HepG2 (cell line): ENCODE measurements at regions not wholly inside any gene's neighbourhood (a gene's known extent, or its start where the extent isn't known, plus 50 kb on each side); places are given as distances from the start of the nearest gene placed in this dataset.
A peak's percentile ranks its signal among the peaks of the same experiment; 100 is the strongest.

Source experiments
- CBX5 ChIP-seq: sonication (generic); formaldehyde crosslinking; IDR thresholded peaks from 2 replicates; pipeline ENCODE4 v1.4.0; 2020; ENCODE audit warnings: missing genetic modification reagents, borderline replicate concordance
- EHMT2 ChIP-seq: fragments of 200-600 bp; sonication (generic); IDR thresholded peaks from 2 replicates; pipeline ENCODE4 v1.7.0; 2017; ENCODE audit warnings: antibody characterized with exemption, low read depth, low read length, borderline replicate concordance
- ESRRA ChIP-seq: sonication (generic); formaldehyde crosslinking; IDR thresholded peaks from 2 replicates; pipeline ENCODE4 v1.5.1; 2020; ENCODE audit warnings: mild to moderate bottlenecking, low read depth, missing genetic modification reagents
- HNF4G ChIP-seq, 2 experiments: sonication (generic) in 1 of 2; formaldehyde crosslinking in 1 of 2; IDR thresholded peaks; 2 replicates each; pipeline versions ENCODE4 v1.4.0 to v1.6.1; 2011 to 2020; ENCODE audit warnings: borderline replicate concordance in 2 of 2, low read depth in 2 of 2, mild to moderate bottlenecking in 2 of 2, low read length in 1 of 2, missing genetic modification reagents in 1 of 2, moderate library complexity in 1 of 2
- HOXA3 ChIP-seq: sonication (generic); formaldehyde crosslinking; IDR thresholded peaks from 2 replicates; pipeline ENCODE4 v1.5.0; 2020; ENCODE audit warnings: missing genetic modification reagents
- KDM3A ChIP-seq: IDR thresholded peaks from 2 replicates; pipeline ENCODE4 v1.6.1; 2018; ENCODE audit warnings: low read depth, missing compliant biosample characterization
- NAIF1 ChIP-seq: sonication (generic); formaldehyde crosslinking; IDR thresholded peaks from 2 replicates; pipeline ENCODE4 v1.5.0; 2020; ENCODE audit warnings: mild to moderate bottlenecking, missing genetic modification reagents, borderline replicate concordance
- NFIB ChIP-seq: sonication (generic); formaldehyde crosslinking; IDR thresholded peaks from 2 replicates; pipeline ENCODE4 v1.9.0; 2021; ENCODE audit warnings: missing genetic modification reagents, mild to moderate bottlenecking, borderline replicate concordance
- NR2F1 ChIP-seq, 2 experiments: fragments of 450-650 bp in 1 of 2; formaldehyde crosslinking in 1 of 2; IDR thresholded peaks; 2 replicates each; pipeline versions ENCODE4 v1.5.0 to v1.6.1; 2016 to 2020; ENCODE audit warnings: mild to moderate bottlenecking in 1 of 2, missing compliant biosample characterization in 1 of 2, missing genetic modification reagents in 1 of 2, moderate library complexity in 1 of 2
- REL ChIP-seq: sonication (generic); formaldehyde crosslinking; conservative IDR thresholded peaks from 2 replicates; pipeline ENCODE4 v1.8.0; 2022; ENCODE audit warnings: mild to moderate bottlenecking, missing genetic modification reagents, moderate library complexity
- SCMH1 ChIP-seq: sonication (generic); formaldehyde crosslinking; IDR thresholded peaks from 2 replicates; pipeline ENCODE4 v1.9.0; 2021; ENCODE audit warnings: missing genetic modification reagents, mild to moderate bottlenecking, borderline replicate concordance
- SIX1 ChIP-seq: sonication (generic); formaldehyde crosslinking; IDR thresholded peaks from 2 replicates; pipeline ENCODE4 v1.4.0; 2020; ENCODE audit warnings: missing genetic modification reagents, borderline replicate concordance
- TBX2 ChIP-seq: sonication (generic); formaldehyde crosslinking; IDR thresholded peaks from 2 replicates; pipeline ENCODE4 v1.5.0; 2020; ENCODE audit warnings: missing genetic modification reagents, mild to moderate bottlenecking, borderline replicate concordance
- ZBTB21 ChIP-seq: sonication (generic); formaldehyde crosslinking; IDR thresholded peaks from 2 replicates; pipeline ENCODE4 v1.4.0; 2020; ENCODE audit warnings: missing genetic modification reagents
- ZFY ChIP-seq: sonication (generic); formaldehyde crosslinking; IDR thresholded peaks from 2 replicates; pipeline ENCODE4 v1.4.0; 2020; ENCODE audit warnings: missing genetic modification reagents
- ZMAT3 ChIP-seq: sonication (generic); formaldehyde crosslinking; conservative IDR thresholded peaks from 2 replicates; pipeline ENCODE4 v1.7.0; 2021; ENCODE audit warnings: missing genetic modification reagents
- ZNF343 ChIP-seq: sonication (generic); formaldehyde crosslinking; IDR thresholded peaks from 2 replicates; pipeline ENCODE4 v1.4.0; 2020; ENCODE audit warnings: mild to moderate bottlenecking, missing genetic modification reagents
- ZNF547 ChIP-seq: sonication (generic); formaldehyde crosslinking; IDR thresholded peaks from 2 replicates; pipeline ENCODE4 v1.5.1; 2020; ENCODE audit warnings: mild to moderate bottlenecking, missing genetic modification reagents
- ZNF737 ChIP-seq: sonication (generic); formaldehyde crosslinking; IDR thresholded peaks from 2 replicates; pipeline ENCODE4 v1.5.0; 2020; ENCODE audit warnings: missing genetic modification reagents, mild to moderate bottlenecking, borderline replicate concordance
- ZNF850 ChIP-seq: sonication (generic); formaldehyde crosslinking; conservative IDR thresholded peaks from 2 replicates; pipeline ENCODE4 v1.9.0; 2021; ENCODE audit warnings: mild to moderate bottlenecking, missing genetic modification reagents
- TF ChIP-seq, protein P1 (sequence below): sonication (generic); formaldehyde crosslinking; IDR thresholded peaks from 2 replicates; pipeline ENCODE4 v1.5.0; 2020; ENCODE audit warnings: missing genetic modification reagents, mild to moderate bottlenecking, borderline replicate concordance
- TF ChIP-seq, protein P2 (sequence below): IDR thresholded peaks from 2 replicates; pipeline ENCODE4 v1.6.1; 2016; ENCODE audit warnings: missing biosample characterization, missing genetic modification reagents, low read depth
- TF ChIP-seq, protein P3 (sequence below): IDR thresholded peaks from 2 replicates; pipeline ENCODE4 v1.6.1; 2016; ENCODE audit warnings: low read depth, control low read depth
- TF ChIP-seq, protein P4 (sequence below): IDR thresholded peaks from 2 replicates; pipeline ENCODE4 v1.6.1; 2018; ENCODE audit warnings: missing genetic modification reagents, mild to moderate bottlenecking, missing compliant biosample characterization

DNA sequence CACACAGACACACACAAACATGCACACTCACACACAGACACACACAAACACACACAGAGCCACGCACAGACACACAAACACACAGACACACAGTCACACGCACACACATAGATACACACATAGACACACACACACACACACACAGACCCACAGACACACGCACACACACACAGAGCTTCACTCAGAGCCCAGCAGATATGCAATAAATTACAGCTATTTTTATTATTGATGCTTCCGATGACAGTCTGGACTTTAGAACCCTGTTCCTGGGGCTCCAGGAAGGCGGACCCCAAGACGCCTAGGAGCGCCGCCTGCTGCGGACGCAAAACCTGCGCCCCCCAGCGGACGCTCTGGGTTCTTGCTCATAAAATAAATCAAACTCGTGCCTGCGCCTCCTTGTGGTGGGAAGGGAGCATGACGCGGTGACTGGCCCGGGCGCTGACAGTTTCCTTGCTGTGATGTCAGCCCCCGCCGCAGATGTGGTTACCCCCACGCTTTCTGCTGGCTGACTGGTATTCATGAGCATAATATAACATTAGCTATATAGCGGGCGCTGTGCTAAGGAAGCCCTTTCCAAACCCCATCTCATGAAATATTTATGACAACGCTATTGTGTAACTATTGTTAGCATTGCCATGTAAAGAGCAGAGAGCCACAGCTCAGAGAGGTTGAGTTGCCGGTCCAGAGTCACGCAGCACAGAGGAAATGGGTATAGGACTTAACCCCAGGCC is 64.4 kb upstream of the TM9SF2 start (continued):
- TF ChIP-seq, protein P1, sequence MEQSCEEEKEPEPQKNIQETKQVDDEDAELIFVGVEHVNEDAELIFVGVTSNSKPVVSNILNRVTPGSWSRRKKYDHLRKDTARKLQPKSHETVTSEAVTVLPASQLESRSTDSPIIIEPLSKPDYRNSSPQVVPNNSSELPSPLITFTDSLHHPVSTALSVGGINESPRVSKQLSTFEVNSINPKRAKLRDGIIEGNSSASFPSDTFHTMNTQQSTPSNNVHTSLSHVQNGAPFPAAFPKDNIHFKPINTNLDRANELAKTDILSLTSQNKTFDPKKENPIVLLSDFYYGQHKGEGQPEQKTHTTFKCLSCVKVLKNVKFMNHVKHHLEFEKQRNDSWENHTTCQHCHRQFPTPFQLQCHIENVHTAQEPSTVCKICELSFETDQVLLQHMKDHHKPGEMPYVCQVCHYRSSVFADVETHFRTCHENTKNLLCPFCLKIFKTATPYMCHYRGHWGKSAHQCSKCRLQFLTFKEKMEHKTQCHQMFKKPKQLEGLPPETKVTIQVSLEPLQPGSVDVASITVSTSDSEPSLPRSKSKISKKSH (CRISPR knock-in tag) = peak; percentile 52; the same call in 1 of the 2 replicates
- no peak for TF ChIP-seq ZBTB21 (CRISPR knock-in tag)
- TF ChIP-seq TBX2 (CRISPR knock-in tag) = peak; percentile 54; the same call in 1 of the 2 replicates
- no peak for TF ChIP-seq REL
- no peak for TF ChIP-seq ZNF737 (CRISPR knock-in tag)
- TF ChIP-seq SIX1 (CRISPR knock-in tag) = no peak
- TF ChIP-seq ZFY (CRISPR knock-in tag) = no peak
- no peak for TF ChIP-seq ZNF850 (CRISPR knock-in tag)
- TF ChIP-seq, protein P2, sequence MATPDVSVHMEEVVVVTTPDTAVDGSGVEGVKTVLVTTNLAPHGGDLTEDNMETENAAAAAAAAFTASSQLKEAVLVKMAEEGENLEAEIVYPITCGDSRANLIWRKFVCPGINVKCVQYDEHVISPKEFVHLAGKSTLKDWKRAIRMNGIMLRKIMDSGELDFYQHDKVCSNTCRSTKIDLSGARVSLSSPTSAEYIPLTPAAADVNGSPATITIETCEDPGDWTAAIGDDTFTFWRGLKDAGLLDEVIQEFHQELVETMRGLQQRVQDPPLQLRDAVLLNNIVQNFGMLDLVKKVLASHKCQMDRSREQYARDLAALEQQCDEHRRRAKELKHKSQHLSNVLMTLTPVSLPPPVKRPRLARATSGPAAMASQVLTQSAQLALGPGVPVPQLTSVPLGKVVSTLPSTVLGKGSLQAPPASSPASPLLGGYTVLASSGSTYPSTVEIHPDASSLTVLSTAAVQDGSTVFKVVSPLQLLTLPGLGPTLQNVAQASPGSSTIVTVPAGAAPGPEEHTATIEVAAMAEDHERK (CRISPR knock-in tag) = no peak
- TF ChIP-seq, protein P3, sequence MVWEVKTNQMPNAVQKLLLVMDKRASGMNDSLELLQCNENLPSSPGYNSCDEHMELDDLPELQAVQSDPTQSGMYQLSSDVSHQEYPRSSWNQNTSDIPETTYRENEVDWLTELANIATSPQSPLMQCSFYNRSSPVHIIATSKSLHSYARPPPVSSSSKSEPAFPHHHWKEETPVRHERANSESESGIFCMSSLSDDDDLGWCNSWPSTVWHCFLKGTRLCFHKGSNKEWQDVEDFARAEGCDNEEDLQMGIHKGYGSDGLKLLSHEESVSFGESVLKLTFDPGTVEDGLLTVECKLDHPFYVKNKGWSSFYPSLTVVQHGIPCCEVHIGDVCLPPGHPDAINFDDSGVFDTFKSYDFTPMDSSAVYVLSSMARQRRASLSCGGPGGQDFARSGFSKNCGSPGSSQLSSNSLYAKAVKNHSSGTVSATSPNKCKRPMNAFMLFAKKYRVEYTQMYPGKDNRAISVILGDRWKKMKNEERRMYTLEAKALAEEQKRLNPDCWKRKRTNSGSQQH (CRISPR knock-in tag) = no peak
- peak; percentile 60; the same call in 1 of the 2 replicates for TF ChIP-seq HOXA3 (CRISPR knock-in tag)
- TF ChIP-seq NR2F1 (CRISPR knock-in tag; IDR thresholded peaks at IDR 0.05) = no peak
- no peak for TF ChIP-seq ZNF343 (CRISPR knock-in tag)
- TF ChIP-seq CBX5 (CRISPR knock-in tag) = no peak
- no peak for TF ChIP-seq SCMH1 (CRISPR knock-in tag)
- no peak for TF ChIP-seq EHMT2
- no peak for TF ChIP-seq ESRRA
- TF ChIP-seq NAIF1 (CRISPR knock-in tag) = no peak
- no peak for TF ChIP-seq KDM3A
- TF ChIP-seq HNF4G (IDR thresholded peaks at IDR 0.05; ENCODE audit: borderline replicate concordance, low read depth, low read length) = no peak
- no peak for TF ChIP-seq HNF4G (CRISPR knock-in tag; IDR thresholded peaks at IDR 0.05; ENCODE audit: borderline replicate concordance, low read depth)
- TF ChIP-seq, protein P4, sequence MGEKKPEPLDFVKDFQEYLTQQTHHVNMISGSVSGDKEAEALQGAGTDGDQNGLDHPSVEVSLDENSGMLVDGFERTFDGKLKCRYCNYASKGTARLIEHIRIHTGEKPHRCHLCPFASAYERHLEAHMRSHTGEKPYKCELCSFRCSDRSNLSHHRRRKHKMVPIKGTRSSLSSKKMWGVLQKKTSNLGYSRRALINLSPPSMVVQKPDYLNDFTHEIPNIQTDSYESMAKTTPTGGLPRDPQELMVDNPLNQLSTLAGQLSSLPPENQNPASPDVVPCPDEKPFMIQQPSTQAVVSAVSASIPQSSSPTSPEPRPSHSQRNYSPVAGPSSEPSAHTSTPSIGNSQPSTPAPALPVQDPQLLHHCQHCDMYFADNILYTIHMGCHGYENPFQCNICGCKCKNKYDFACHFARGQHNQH (CRISPR knock-in tag) = 0 out of 2 replicates have a peak, but pooled peaks have one; percentile 30
- TF ChIP-seq ZMAT3 (CRISPR knock-in tag) = 0 out of 2 replicates have a peak, but pooled peaks have one; percentile 64
- 0 out of 2 replicates have a peak, but pooled peaks have one; percentile 12 for TF ChIP-seq ZNF547 (CRISPR knock-in tag)
- no peak for TF ChIP-seq NFIB (CRISPR knock-in tag)
